GM12892 (cell line): ENCODE measurements at regions not wholly inside any gene's neighbourhood (a gene's known extent, or its start where the extent isn't known, plus 50 kb on each side); places are given as distances from the start of the nearest gene placed in this dataset.

Experiments used
- POLR2A ChIP-seq: IDR thresholded peaks from 2 replicates; pipeline ENCODE4 v1.6.1; 2011; ENCODE audit warnings: low read depth, low read length, control low read depth
- POLR2AphosphoS5 ChIP-seq: IDR thresholded peaks from 2 replicates; pipeline ENCODE4 v1.6.1; 2011; ENCODE audit warnings: low read depth, low read length, control low read depth
- TAF1 ChIP-seq: IDR thresholded peaks from 2 replicates; pipeline ENCODE4 v1.6.1; 2011; ENCODE audit warnings: low read depth, mild to moderate bottlenecking, control low read depth, low read length, borderline replicate concordance

- TF ChIP-seq POLR2AphosphoS5: no peak
- TF ChIP-seq TAF1: no peak
- no peak for TF ChIP-seq POLR2A
Measured at GRCh38 chr12:67772267-67773169, 124.0 kb downstream of the DYRK2 start.
